Thyroid gland (tissue), 4 donors: ENCODE measurements at regions not wholly inside any gene's neighbourhood (a gene's known extent, or its start where the extent isn't known, plus 50 kb on each side); places are given as distances from the start of the nearest gene placed in this dataset.

Experiments used
- POLR2A ChIP-seq, 2 donors: fragments of 450-650 bp; IDR thresholded peaks; one replicate each; pipeline ENCODE4 v1.6.1; 2017; ENCODE audit warnings: antibody characterized with exemption in 2 of 2, mild to moderate bottlenecking in 2 of 2, moderate library complexity in 1 of 2
- TF ChIP-seq, protein P1 (sequence below), 6 experiments: fragments of 200-600 bp in 3 of 6; fragments of 450-650 bp in 3 of 6; sonication (generic) in 3 of 6; IDR thresholded peaks; one replicate each; pipeline ENCODE4 v1.5.1; 2016 to 2019; ENCODE audit warnings: antibody characterized with exemption in 6 of 6, mild to moderate bottlenecking in 2 of 6, inconsistent platforms in 1 of 6, moderate library complexity in 1 of 6

DNA sequence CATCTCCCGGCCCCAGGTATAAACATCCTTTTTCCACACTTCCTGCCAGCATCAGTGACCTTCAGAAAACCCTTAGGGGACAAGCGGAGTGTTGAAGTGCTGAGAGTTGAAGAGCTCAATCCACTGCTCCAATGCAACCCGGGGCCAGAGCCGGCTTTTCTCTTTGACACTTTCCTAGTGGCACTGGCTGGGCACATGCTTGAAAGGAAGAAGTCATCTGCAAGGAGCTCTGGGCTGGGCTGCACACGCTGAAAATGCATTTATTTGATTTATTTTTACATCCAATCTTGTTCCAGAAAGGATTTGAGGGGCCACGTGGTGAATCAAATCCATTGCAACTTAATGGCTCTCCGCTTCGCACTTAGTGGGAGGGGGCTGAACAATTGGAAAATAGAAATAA lies 229.0 kb upstream of the DIO3 start:
- TF ChIP-seq, protein P1, sequence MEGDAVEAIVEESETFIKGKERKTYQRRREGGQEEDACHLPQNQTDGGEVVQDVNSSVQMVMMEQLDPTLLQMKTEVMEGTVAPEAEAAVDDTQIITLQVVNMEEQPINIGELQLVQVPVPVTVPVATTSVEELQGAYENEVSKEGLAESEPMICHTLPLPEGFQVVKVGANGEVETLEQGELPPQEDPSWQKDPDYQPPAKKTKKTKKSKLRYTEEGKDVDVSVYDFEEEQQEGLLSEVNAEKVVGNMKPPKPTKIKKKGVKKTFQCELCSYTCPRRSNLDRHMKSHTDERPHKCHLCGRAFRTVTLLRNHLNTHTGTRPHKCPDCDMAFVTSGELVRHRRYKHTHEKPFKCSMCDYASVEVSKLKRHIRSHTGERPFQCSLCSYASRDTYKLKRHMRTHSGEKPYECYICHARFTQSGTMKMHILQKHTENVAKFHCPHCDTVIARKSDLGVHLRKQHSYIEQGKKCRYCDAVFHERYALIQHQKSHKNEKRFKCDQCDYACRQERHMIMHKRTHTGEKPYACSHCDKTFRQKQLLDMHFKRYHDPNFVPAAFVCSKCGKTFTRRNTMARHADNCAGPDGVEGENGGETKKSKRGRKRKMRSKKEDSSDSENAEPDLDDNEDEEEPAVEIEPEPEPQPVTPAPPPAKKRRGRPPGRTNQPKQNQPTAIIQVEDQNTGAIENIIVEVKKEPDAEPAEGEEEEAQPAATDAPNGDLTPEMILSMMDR (IDR thresholded peaks at IDR 0.05), result no peak
- no peak for TF ChIP-seq POLR2A (IDR thresholded peaks at IDR 0.05)
